SK-N-SH treated with all-trans-retinoic acid at 6 μM for 48 hours (cell line): ENCODE measurements at regions not wholly inside any gene's neighbourhood (a gene's known extent, or its start where the extent isn't known, plus 50 kb on each side); places are given as distances from the start of the nearest gene placed in this dataset.
"Not testable (repeated sequence)": the region's sequence is repeated elsewhere in the genome, so short reads cannot be mapped to it uniquely, and the experiment has no call there.

Experiments used
- ARNTL ChIP-seq: fragments of 450-650 bp; formaldehyde crosslinking; IDR thresholded peaks from 2 replicates; pipeline ENCODE4 v1.5.0; 2020; ENCODE audit warnings: low read depth, mild to moderate bottlenecking, moderate library complexity, borderline replicate concordance
- CSDC2 ChIP-seq: fragments of 250-450 bp; sonication (Bioruptor Pico); IDR thresholded peaks from 2 replicates; pipeline ENCODE4 v1.5.0; 2020; ENCODE audit warnings: mild to moderate bottlenecking, moderate library complexity
- ESRRG ChIP-seq: fragments of 250-450 bp; sonication (Bioruptor Pico); IDR thresholded peaks from 2 replicates; pipeline ENCODE4 v1.6.1; 2021; ENCODE audit warnings: mild to moderate bottlenecking
- ISL1 ChIP-seq: fragments of 250-450 bp; sonication (Bioruptor Pico); IDR thresholded peaks from 2 replicates; pipeline ENCODE4 v2.1.2; 2022; ENCODE audit warnings: mild to moderate bottlenecking, moderate library complexity
- POU6F1 ChIP-seq: fragments of 250-450 bp; sonication (Bioruptor Pico); IDR thresholded peaks from 2 replicates; pipeline ENCODE4 v1.8.0; 2021; ENCODE audit warnings: low read depth, mild to moderate bottlenecking, moderate library complexity, borderline replicate concordance
- PPARA ChIP-seq: fragments of 250-450 bp; sonication (Bioruptor Pico); IDR thresholded peaks from 2 replicates; pipeline ENCODE4 v1.5.0; 2020; ENCODE audit warnings: mild to moderate bottlenecking, borderline replicate concordance
- TCF4 ChIP-seq: fragments of 250-450 bp; sonication (Bioruptor Pico); IDR thresholded peaks from 2 replicates; pipeline ENCODE4 v1.8.0; 2021; ENCODE audit warnings: mild to moderate bottlenecking, moderate library complexity, borderline replicate concordance
- TOX ChIP-seq: fragments of 250-450 bp; sonication (Bioruptor Pico); IDR thresholded peaks from 2 replicates; pipeline ENCODE4 v1.8.0; 2021; ENCODE audit warnings: mild to moderate bottlenecking, moderate library complexity, borderline replicate concordance
- ZFP3 ChIP-seq: fragments of 250-450 bp; sonication (Bioruptor Pico); IDR thresholded peaks from 2 replicates; pipeline ENCODE4 v1.5.0; 2020; ENCODE audit warnings: mild to moderate bottlenecking, moderate library complexity
- ZNF8 ChIP-seq: fragments of 450-650 bp; formaldehyde crosslinking; IDR thresholded peaks from 2 replicates; pipeline ENCODE4 v1.5.0; 2020; ENCODE audit warnings: mild to moderate bottlenecking, moderate library complexity
- TF ChIP-seq, protein P1 (sequence below): fragments of 250-450 bp; sonication (Bioruptor Pico); IDR thresholded peaks from 2 replicates; pipeline ENCODE4 v1.5.0; 2020; ENCODE audit warnings: mild to moderate bottlenecking, moderate library complexity
- TF ChIP-seq, protein P2 (sequence below): fragments of 250-450 bp; sonication (Bioruptor Pico); IDR thresholded peaks from 2 replicates; pipeline ENCODE4 v1.8.0; 2020; ENCODE audit warnings: mild to moderate bottlenecking, moderate library complexity, borderline replicate concordance

GRCh38 chr9:40962461-40962860, 166.0 kb downstream of the FOXD4L6 start:
- not testable (repeated sequence) for TF ChIP-seq TCF4, CSDC2, PPARA, ISL1, ARNTL, POU6F1, ESRRG, ZFP3, TOX, ZNF8 (CRISPR knock-in tag)
- TF ChIP-seq, protein P1, sequence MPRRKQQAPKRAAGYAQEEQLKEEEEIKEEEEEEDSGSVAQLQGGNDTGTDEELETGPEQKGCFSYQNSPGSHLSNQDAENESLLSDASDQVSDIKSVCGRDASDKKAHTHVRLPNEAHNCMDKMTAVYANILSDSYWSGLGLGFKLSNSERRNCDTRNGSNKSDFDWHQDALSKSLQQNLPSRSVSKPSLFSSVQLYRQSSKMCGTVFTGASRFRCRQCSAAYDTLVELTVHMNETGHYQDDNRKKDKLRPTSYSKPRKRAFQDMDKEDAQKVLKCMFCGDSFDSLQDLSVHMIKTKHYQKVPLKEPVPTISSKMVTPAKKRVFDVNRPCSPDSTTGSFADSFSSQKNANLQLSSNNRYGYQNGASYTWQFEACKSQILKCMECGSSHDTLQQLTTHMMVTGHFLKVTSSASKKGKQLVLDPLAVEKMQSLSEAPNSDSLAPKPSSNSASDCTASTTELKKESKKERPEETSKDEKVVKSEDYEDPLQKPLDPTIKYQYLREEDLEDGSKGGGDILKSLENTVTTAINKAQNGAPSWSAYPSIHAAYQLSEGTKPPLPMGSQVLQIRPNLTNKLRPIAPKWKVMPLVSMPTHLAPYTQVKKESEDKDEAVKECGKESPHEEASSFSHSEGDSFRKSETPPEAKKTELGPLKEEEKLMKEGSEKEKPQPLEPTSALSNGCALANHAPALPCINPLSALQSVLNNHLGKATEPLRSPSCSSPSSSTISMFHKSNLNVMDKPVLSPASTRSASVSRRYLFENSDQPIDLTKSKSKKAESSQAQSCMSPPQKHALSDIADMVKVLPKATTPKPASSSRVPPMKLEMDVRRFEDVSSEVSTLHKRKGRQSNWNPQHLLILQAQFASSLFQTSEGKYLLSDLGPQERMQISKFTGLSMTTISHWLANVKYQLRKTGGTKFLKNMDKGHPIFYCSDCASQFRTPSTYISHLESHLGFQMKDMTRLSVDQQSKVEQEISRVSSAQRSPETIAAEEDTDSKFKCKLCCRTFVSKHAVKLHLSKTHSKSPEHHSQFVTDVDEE (CRISPR knock-in tag), result not testable (repeated sequence)
- TF ChIP-seq, protein P2, sequence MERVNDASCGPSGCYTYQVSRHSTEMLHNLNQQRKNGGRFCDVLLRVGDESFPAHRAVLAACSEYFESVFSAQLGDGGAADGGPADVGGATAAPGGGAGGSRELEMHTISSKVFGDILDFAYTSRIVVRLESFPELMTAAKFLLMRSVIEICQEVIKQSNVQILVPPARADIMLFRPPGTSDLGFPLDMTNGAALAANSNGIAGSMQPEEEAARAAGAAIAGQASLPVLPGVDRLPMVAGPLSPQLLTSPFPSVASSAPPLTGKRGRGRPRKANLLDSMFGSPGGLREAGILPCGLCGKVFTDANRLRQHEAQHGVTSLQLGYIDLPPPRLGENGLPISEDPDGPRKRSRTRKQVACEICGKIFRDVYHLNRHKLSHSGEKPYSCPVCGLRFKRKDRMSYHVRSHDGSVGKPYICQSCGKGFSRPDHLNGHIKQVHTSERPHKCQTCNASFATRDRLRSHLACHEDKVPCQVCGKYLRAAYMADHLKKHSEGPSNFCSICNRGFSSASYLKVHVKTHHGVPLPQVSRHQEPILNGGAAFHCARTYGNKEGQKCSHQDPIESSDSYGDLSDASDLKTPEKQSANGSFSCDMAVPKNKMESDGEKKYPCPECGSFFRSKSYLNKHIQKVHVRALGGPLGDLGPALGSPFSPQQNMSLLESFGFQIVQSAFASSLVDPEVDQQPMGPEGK (CRISPR knock-in tag), result not testable (repeated sequence)
